ENCODE measurements at regions not wholly inside any gene's neighbourhood (a gene's known extent, or its start where the extent isn't known, plus 50 kb on each side); places are given as distances from the start of the nearest gene placed in this dataset.

- no peaks in the 10 kb centered on the region for H3K36me3 ChIP-seq (ENCODE audit: control insufficient read depth in 2 of 2, extremely low read depth in 1 of 2, insufficient read depth in 1 of 2, low read length in 1 of 2)
- Mint-ChIP-seq H3K36me3 (no peaks in the 10 kb centered on the region), H3K9me3 (no peaks in the 10 kb centered on the region), H3K27me3 (no peaks in the 10 kb centered on the region), H3K27ac (no peak overlapping the region), H3K4me3 (no peak overlapping the region), H3K4me1 (no peaks in the 10 kb centered on the region)
- DNase-seq (no peak), ATAC-seq (replicated peaks in 1 of 4) (no peak)
- no peaks in the 10 kb centered on the region for H3K27me3 ChIP-seq (replicated peaks in 1 of 2; ENCODE audit: control insufficient read depth in 2 of 2, extremely low read depth in 1 of 2, insufficient read depth in 2 of 2, low read length in 1 of 2)
- ChIA-PET CTCF (no interaction called here), POLR2A (no interaction called here)
- no peak overlapping the region for H3K27ac ChIP-seq (ENCODE audit: low read length)
- H3K9me3 ChIP-seq, result no peaks in the 10 kb centered on the region
- no peaks in the 10 kb centered on the region for H3K4me1 ChIP-seq (ENCODE audit: control insufficient read depth in 1 of 2, extremely low read depth in 1 of 2, insufficient read depth in 2 of 2, low read length in 2 of 2)
- H3K4me3 ChIP-seq (ENCODE audit: control insufficient read depth in 1 of 2, extremely low read depth in 1 of 2, low read length in 1 of 2), result no peak overlapping the region
- no CpG with 5 or more reads among the region's 2 CpGs for WGBS (ENCODE audit: insufficient coverage)
Measured at GRCh38 chr6:164331026-164331425, 916.5 kb downstream of the QKI start.

- no peak overlapping the region for H3K4me3 ChIP-seq (ENCODE audit: control insufficient read depth in 1 of 2, extremely low read depth in 1 of 2, low read length in 1 of 2)
- Mint-ChIP-seq H3K4me1 (no peaks in the 10 kb centered on the region), H3K27me3 (no peaks in the 10 kb centered on the region), H3K9me3 (peaks cover 3 to 15% (median 9%) of the 10 kb centered on the region in 3 donors), H3K36me3 (no peaks in the 10 kb centered on the region), H3K4me3 (no peak overlapping the region), H3K27ac (no peak overlapping the region)
- CTCF ChIA-PET, result interaction anchor here in 1 of 2 donors (0.7 kb wide), 1 partner anchor 99 kb away, joined by 5 read pairs; no protein-coding TSS in a partner anchor
- WGBS (ENCODE audit: insufficient coverage), result no CpG with 5 or more reads among the region's 1 CpG
- H3K27ac ChIP-seq (ENCODE audit: low read length), result no peak overlapping the region
- ATAC-seq (replicated peaks in 1 of 4) (no peak), DNase-seq (no peak)
- POLR2A ChIA-PET, result no interaction called here
- H3K4me1 ChIP-seq (ENCODE audit: control insufficient read depth in 1 of 2, extremely low read depth in 1 of 2, insufficient read depth in 2 of 2, low read length in 2 of 2), result no peaks in the 10 kb centered on the region
- H3K9me3 ChIP-seq, result no peaks in the 10 kb centered on the region
- H3K36me3 ChIP-seq (ENCODE audit: control insufficient read depth in 2 of 2, extremely low read depth in 1 of 2, insufficient read depth in 1 of 2, low read length in 1 of 2), result no peaks in the 10 kb centered on the region
- H3K27me3 ChIP-seq (replicated peaks in 1 of 2; ENCODE audit: control insufficient read depth in 2 of 2, extremely low read depth in 1 of 2, insufficient read depth in 2 of 2, low read length in 1 of 2), result no peaks in the 10 kb centered on the region
Measured at GRCh38 chr6:164325168-164325567, 910.6 kb downstream of the QKI start.

- Histone ChIP-seq H3K36me3 (ENCODE audit: control insufficient read depth in 2 of 2, extremely low read depth in 1 of 2, insufficient read depth in 1 of 2, low read length in 1 of 2) (no peaks in the 10 kb centered on the region), H3K9me3 (no peaks in the 10 kb centered on the region), H3K27ac (ENCODE audit: low read length) (no peak overlapping the region), H3K4me1 (ENCODE audit: control insufficient read depth in 1 of 2, extremely low read depth in 1 of 2, insufficient read depth in 2 of 2, low read length in 2 of 2) (no peaks in the 10 kb centered on the region), H3K4me3 (ENCODE audit: control insufficient read depth in 1 of 2, extremely low read depth in 1 of 2, low read length in 1 of 2) (no peak overlapping the region), H3K27me3 (replicated peaks in 1 of 2; ENCODE audit: control insufficient read depth in 2 of 2, extremely low read depth in 1 of 2, insufficient read depth in 2 of 2, low read length in 1 of 2) (no peaks in the 10 kb centered on the region)
- Mint-ChIP-seq H3K27me3 (no peaks in the 10 kb centered on the region), H3K36me3 (no peaks in the 10 kb centered on the region), H3K27ac (no peak overlapping the region), H3K4me1 (no peaks in the 10 kb centered on the region), H3K4me3 (no peak overlapping the region), H3K9me3 (peaks cover 3 to 19% (median 18%) of the 10 kb centered on the region in 3 donors)
- POLR2A ChIA-PET, result no interaction called here
- DNase-seq (no peak), ATAC-seq (replicated peaks in 1 of 4) (no peak)
- WGBS (ENCODE audit: insufficient coverage), result 40% methylated on average over 1 of the region's 4 CpGs
- CTCF ChIA-PET, result no interaction called here
Measured at GRCh38 chr6:164322533-164322932, 908.0 kb downstream of the QKI start.

DNA sequence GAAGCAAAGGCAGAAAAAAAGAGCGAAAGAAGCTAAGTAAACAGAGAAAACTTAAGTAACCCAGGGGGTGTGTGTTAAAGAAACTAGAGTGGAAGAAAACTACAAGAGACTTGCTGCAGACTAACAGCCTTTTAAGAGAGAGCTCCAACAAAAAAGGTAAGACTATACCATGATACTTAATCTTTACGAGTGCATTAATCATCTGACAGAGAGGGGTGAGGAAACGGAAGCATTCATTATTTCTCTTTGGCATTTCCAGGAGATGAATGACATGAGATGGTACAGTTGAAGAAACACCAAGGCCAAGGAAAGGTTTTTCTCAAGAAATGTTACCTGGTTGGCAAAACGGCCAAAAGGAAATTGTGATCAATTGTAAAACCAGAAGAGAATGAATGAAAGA, 906.8 kb downstream of the QKI start:
- ATAC-seq (replicated peaks in 1 of 4), result no peak
- 81% methylated on average over 2 of the region's 4 CpGs for WGBS (ENCODE audit: insufficient coverage)
- no peaks in the 10 kb centered on the region for H3K27me3 ChIP-seq (replicated peaks in 1 of 2; ENCODE audit: control insufficient read depth in 2 of 2, extremely low read depth in 1 of 2, insufficient read depth in 2 of 2, low read length in 1 of 2)
- H3K27me3 Mint-ChIP-seq, result no peaks in the 10 kb centered on the region
- H3K27ac Mint-ChIP-seq, result no peak overlapping the region
- H3K36me3 Mint-ChIP-seq, result no peaks in the 10 kb centered on the region
- H3K4me3 ChIP-seq (ENCODE audit: control insufficient read depth in 1 of 2, extremely low read depth in 1 of 2, low read length in 1 of 2), result no peak overlapping the region
- H3K36me3 ChIP-seq (ENCODE audit: control insufficient read depth in 2 of 2, extremely low read depth in 1 of 2, insufficient read depth in 1 of 2, low read length in 1 of 2), result no peaks in the 10 kb centered on the region
- no peaks in the 10 kb centered on the region for H3K4me1 ChIP-seq (ENCODE audit: control insufficient read depth in 1 of 2, extremely low read depth in 1 of 2, insufficient read depth in 2 of 2, low read length in 2 of 2)
- peaks cover 3 to 19% (median 18%) of the 10 kb centered on the region in 3 donors for H3K9me3 Mint-ChIP-seq
- no peak overlapping the region for H3K4me3 Mint-ChIP-seq
- no peaks in the 10 kb centered on the region for H3K9me3 ChIP-seq
- no peaks in the 10 kb centered on the region for H3K4me1 Mint-ChIP-seq
- H3K27ac ChIP-seq (ENCODE audit: low read length), result no peak overlapping the region
- ChIA-PET CTCF (no interaction called here), POLR2A (no interaction called here)
- no peak for DNase-seq

DNA sequence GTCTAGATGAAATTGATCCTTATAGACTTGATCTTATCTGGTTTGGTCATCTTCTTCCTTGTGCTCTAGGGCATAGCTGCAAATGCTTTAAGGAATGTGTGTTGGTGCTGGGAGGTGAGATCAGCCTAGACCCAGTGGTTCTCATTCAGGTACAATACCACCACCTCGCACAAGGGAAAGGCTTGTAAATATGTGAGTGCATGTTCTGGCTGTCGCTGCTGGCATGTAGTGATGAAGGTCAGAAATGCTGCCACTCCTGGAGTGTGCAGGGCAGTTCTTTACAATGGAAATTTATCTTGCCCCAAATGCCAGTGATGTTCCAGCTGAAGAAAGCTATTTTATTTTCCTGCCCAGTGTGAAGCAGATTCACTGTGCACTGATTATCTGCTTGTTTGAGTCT, 900.9 kb downstream of the QKI start:
- H3K9me3 ChIP-seq, result peaks cover 2% of the 10 kb centered on the region
- ATAC-seq (replicated peaks in 1 of 4) (no peak), DNase-seq (no peak)
- no peaks in the 10 kb centered on the region for H3K4me1 ChIP-seq (ENCODE audit: control insufficient read depth in 1 of 2, extremely low read depth in 1 of 2, insufficient read depth in 2 of 2, low read length in 2 of 2)
- Mint-ChIP-seq H3K27ac (no peak overlapping the region), H3K4me3 (no peak overlapping the region), H3K36me3 (no peaks in the 10 kb centered on the region), H3K9me3 (peaks cover 0 to 13% (median 13%) of the 10 kb centered on the region in 3 donors), H3K27me3 (no peaks in the 10 kb centered on the region), H3K4me1 (no peaks in the 10 kb centered on the region)
- H3K27me3 ChIP-seq (replicated peaks in 1 of 2; ENCODE audit: control insufficient read depth in 2 of 2, extremely low read depth in 1 of 2, insufficient read depth in 2 of 2, low read length in 1 of 2), result no peaks in the 10 kb centered on the region
- ChIA-PET CTCF (no interaction called here), POLR2A (interaction anchor here in 1 of 2 donors (0.5 kb wide), 1 partner anchor 88 kb away, joined by 5 read pairs; no protein-coding TSS in a partner anchor)
- no peak overlapping the region for H3K4me3 ChIP-seq (ENCODE audit: control insufficient read depth in 1 of 2, extremely low read depth in 1 of 2, low read length in 1 of 2)
- no peak overlapping the region for H3K27ac ChIP-seq (ENCODE audit: low read length)
- no peaks in the 10 kb centered on the region for H3K36me3 ChIP-seq (ENCODE audit: control insufficient read depth in 2 of 2, extremely low read depth in 1 of 2, insufficient read depth in 1 of 2, low read length in 1 of 2)
- 63% methylated on average over 1 of the region's 2 CpGs for WGBS (ENCODE audit: insufficient coverage)

DNA sequence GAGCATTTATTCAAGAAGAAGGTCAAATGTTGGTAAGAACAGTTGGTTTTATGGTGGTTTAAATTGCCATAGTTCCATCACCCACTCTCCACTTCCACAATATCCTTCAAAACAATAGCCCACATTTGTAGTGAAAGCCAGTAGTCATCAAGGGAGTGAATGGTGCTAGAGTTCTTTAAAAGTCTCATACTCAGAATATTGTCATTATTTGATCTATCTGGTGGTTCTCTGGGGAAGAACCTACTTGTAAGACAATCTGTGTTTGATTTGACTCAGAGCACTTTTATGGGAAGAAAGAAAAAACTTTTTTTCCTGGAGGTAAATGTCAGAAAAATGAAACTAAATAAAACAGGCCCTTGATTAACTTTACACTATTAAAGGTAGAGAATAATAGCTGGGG, 893.8 kb downstream of the QKI start:
- CTCF ChIA-PET, result no interaction called here
- H3K9me3 ChIP-seq, result peaks cover 2% of the 10 kb centered on the region
- H3K4me1 ChIP-seq (ENCODE audit: control insufficient read depth in 1 of 2, extremely low read depth in 1 of 2, insufficient read depth in 2 of 2, low read length in 2 of 2), result no peaks in the 10 kb centered on the region
- Mint-ChIP-seq H3K27ac (no peak overlapping the region), H3K4me3 (no peak overlapping the region), H3K27me3 (no peaks in the 10 kb centered on the region), H3K9me3 (peaks cover 0 to 9% (median 5%) of the 10 kb centered on the region in 3 donors), H3K4me1 (no peaks in the 10 kb centered on the region), H3K36me3 (no peaks in the 10 kb centered on the region)
- no peak overlapping the region for H3K4me3 ChIP-seq (ENCODE audit: control insufficient read depth in 1 of 2, extremely low read depth in 1 of 2, low read length in 1 of 2)
- no peak for DNase-seq
- no peak overlapping the region for H3K27ac ChIP-seq (ENCODE audit: low read length)
- H3K27me3 ChIP-seq (replicated peaks in 1 of 2; ENCODE audit: control insufficient read depth in 2 of 2, extremely low read depth in 1 of 2, insufficient read depth in 2 of 2, low read length in 1 of 2), result no peaks in the 10 kb centered on the region
- no peak for ATAC-seq (replicated peaks in 1 of 4)
- POLR2A ChIA-PET, result no interaction called here
- no peaks in the 10 kb centered on the region for H3K36me3 ChIP-seq (ENCODE audit: control insufficient read depth in 2 of 2, extremely low read depth in 1 of 2, insufficient read depth in 1 of 2, low read length in 1 of 2)

All from T-cell (primary cell).